Sigmoid colon (tissue), 6 donors: ENCODE measurements at regions not wholly inside any gene's neighbourhood (a gene's known extent, or its start where the extent isn't known, plus 50 kb on each side); places are given as distances from the start of the nearest gene placed in this dataset.

Source experiments
- DNase-seq: peaks from one replicate; pipeline ENCODE4 v3.0.0-alpha.2; 2019
- H3K27ac ChIP-seq, 4 donors: fragments of 200-600 bp; sonication (generic); one replicate each; pipeline ENCODE4 v1.5.1; 2016 to 2019; ENCODE audit warnings: mild to moderate bottlenecking in 1 of 4
- H3K27me3 ChIP-seq, 3 donors: fragments of 200-600 bp; sonication (generic); one replicate each; pipeline ENCODE4 v1.5.1; 2019; ENCODE audit warnings: mild to moderate bottlenecking in 1 of 3
- H3K36me3 ChIP-seq, 4 donors: fragments of 200-600 bp; sonication (generic); one replicate each; pipeline ENCODE4 v1.5.1; 2016 to 2019
- H3K4me1 ChIP-seq, 4 donors: fragments of 200-600 bp; sonication (generic); one replicate each; pipeline ENCODE4 v1.5.1; 2017 to 2019
- H3K4me3 ChIP-seq, 4 donors: fragments of 200-600 bp; sonication (generic); one replicate each; pipeline ENCODE4 v1.5.1; 2017 to 2019; ENCODE audit warnings: mild to moderate bottlenecking in 2 of 4, moderate library complexity in 1 of 4
- H3K9me3 ChIP-seq, 4 donors: fragments of 200-600 bp in 3 of 4; sonication (generic) in 3 of 4; one replicate each; pipeline versions ENCODE4 v1.5.1 to v1.6.1; 2013 to 2019
- CTCF ChIP-seq, 4 experiments: fragments of 450-650 bp in 3 of 4; fragments of 200-600 bp in 1 of 4; IDR thresholded peaks; one replicate each; pipeline ENCODE4 v1.5.1; 2016 to 2019; ENCODE audit warnings: antibody characterized with exemption in 4 of 4, mild to moderate bottlenecking in 3 of 4, moderate library complexity in 2 of 4
- EP300 ChIP-seq, 4 donors: sonication (generic); formaldehyde crosslinking; IDR thresholded peaks; one replicate each; pipeline ENCODE4 v1.6.1; 2017; ENCODE audit warnings: antibody characterized with exemption in 4 of 4
- POLR2A ChIP-seq, 2 donors: fragments of 450-650 bp; IDR thresholded peaks; one replicate each; pipeline ENCODE4 v1.6.1; 2016; ENCODE audit warnings: antibody characterized with exemption in 2 of 2, mild to moderate bottlenecking in 2 of 2, moderate library complexity in 2 of 2
- POLR2AphosphoS5 ChIP-seq, 4 donors: sonication (generic); formaldehyde crosslinking; IDR thresholded peaks; one replicate each; pipeline ENCODE4 v1.6.1; 2017; ENCODE audit warnings: antibody characterized with exemption in 4 of 4
- WGBS, 2 donors: extraction: QIAGEN DNeasy Blood & Tissue Kit; methylation state at CpG; one replicate each; pipeline ENCODE4 v1.1.7; 2013; 5-methylcytosine and 5-hydroxymethylcytosine counted together
- intact Hi-C: fragments of 100-400 bp; cut with DNase I; formaldehyde crosslinking; loops from one replicate; pipeline ENCODE4 v1.15.1; 2023
- donor health status: healthy with polysubstance abuse.
- donor health status: healthy.

- H3K9me3 ChIP-seq: no peaks in the 10 kb centered on the region
- TF ChIP-seq POLR2A (IDR thresholded peaks at IDR 0.05) (no peak), CTCF (IDR thresholded peaks at IDR 0.05) (no peak), EP300 (IDR thresholded peaks at IDR 0.05) (no peak), POLR2AphosphoS5 (IDR thresholded peaks at IDR 0.05) (no peak)
- DNase-seq: no peak
- no peaks in the 10 kb centered on the region for H3K4me1 ChIP-seq
- H3K27me3 ChIP-seq: no peaks in the 10 kb centered on the region
- WGBS, 2 donors: 52 to 54% methylated on average over 11 of the region's 11 CpGs
- no peak overlapping the region for H3K4me3 ChIP-seq
- H3K36me3 ChIP-seq: no peaks in the 10 kb centered on the region
- no peak overlapping the region for H3K27ac ChIP-seq
- intact Hi-C loops: no loop called here
Measured at GRCh38 chr10:21002091-21002878, 105.2 kb upstream of the NEBL start.

- no peaks in the 10 kb centered on the region for H3K4me1 ChIP-seq
- DNase-seq: no peak
- no peak overlapping the region for H3K4me3 ChIP-seq
- H3K27me3 ChIP-seq: no peaks in the 10 kb centered on the region
- TF ChIP-seq POLR2AphosphoS5 (IDR thresholded peaks at IDR 0.05): no peak
- no peak for TF ChIP-seq POLR2A (IDR thresholded peaks at IDR 0.05)
- no peak for TF ChIP-seq EP300 (IDR thresholded peaks at IDR 0.05)
- TF ChIP-seq CTCF (IDR thresholded peaks at IDR 0.05): no peak
- H3K9me3 ChIP-seq: no peaks in the 10 kb centered on the region
- H3K27ac ChIP-seq: no peak overlapping the region
- no peaks in the 10 kb centered on the region for H3K36me3 ChIP-seq
- WGBS, 2 donors: 85 to 89% methylated on average over 11 of the region's 11 CpGs
- intact Hi-C loops: no loop called here
Measured at GRCh38 chr10:20999699-21000098, 102.6 kb upstream of the NEBL start.

- no peaks in the 10 kb centered on the region for H3K9me3 ChIP-seq
- H3K27me3 ChIP-seq: no peaks in the 10 kb centered on the region
- TF ChIP-seq POLR2A (IDR thresholded peaks at IDR 0.05) (no peak), CTCF (IDR thresholded peaks at IDR 0.05) (no peak), EP300 (IDR thresholded peaks at IDR 0.05) (no peak), POLR2AphosphoS5 (IDR thresholded peaks at IDR 0.05) (no peak)
- no peaks in the 10 kb centered on the region for H3K36me3 ChIP-seq
- no peak overlapping the region for H3K4me3 ChIP-seq
- H3K27ac ChIP-seq: no peak overlapping the region
- intact Hi-C loops: no loop called here
- no peaks in the 10 kb centered on the region for H3K4me1 ChIP-seq
- 93 to 94% methylated on average over 5 of the region's 5 CpGs for WGBS, 2 donors
- no peak for DNase-seq
Measured at GRCh38 chr10:20998036-20998435, 100.9 kb upstream of the NEBL start.

GRCh38 chr10:20995123-20995987 is 98.2 kb upstream of the NEBL start:
- Histone ChIP-seq H3K27ac (no peak overlapping the region), H3K4me3 (no peak overlapping the region), H3K36me3 (no peaks in the 10 kb centered on the region), H3K4me1 (no peaks in the 10 kb centered on the region), H3K9me3 (no peaks in the 10 kb centered on the region), H3K27me3 (no peaks in the 10 kb centered on the region)
- no peak for TF ChIP-seq POLR2A (IDR thresholded peaks at IDR 0.05)
- TF ChIP-seq EP300 (IDR thresholded peaks at IDR 0.05): no peak
- no peak for TF ChIP-seq CTCF (IDR thresholded peaks at IDR 0.05)
- no peak for TF ChIP-seq POLR2AphosphoS5 (IDR thresholded peaks at IDR 0.05)
- WGBS, 2 donors: 70 to 83% methylated on average over 14 of the region's 14 CpGs
- intact Hi-C loops: no loop called here
- no peak for DNase-seq
